Frontal cortex (tissue), 3 donors: ENCODE measurements at regions not wholly inside any gene's neighbourhood (a gene's known extent, or its start where the extent isn't known, plus 50 kb on each side); places are given as distances from the start of the nearest gene placed in this dataset.
"Not testable (repeated sequence)": the region's sequence is repeated elsewhere in the genome, so short reads cannot be mapped to it uniquely, and the experiment has no call there.

Experiments
- DNase-seq, 2 donors: peaks; one replicate each; pipeline ENCODE4 v3.0.0; 2012; ENCODE audit warnings: low spot score in 2 of 2
- FAIRE-seq: peaks from 2 replicates; lab custom pipeline; 2012; peaks lifted over from hg19 to GRCh38; lab: Jason Lieb, UNC
- donor health status: control.
- donor health status: control.
- donor health status: control.

DNA sequence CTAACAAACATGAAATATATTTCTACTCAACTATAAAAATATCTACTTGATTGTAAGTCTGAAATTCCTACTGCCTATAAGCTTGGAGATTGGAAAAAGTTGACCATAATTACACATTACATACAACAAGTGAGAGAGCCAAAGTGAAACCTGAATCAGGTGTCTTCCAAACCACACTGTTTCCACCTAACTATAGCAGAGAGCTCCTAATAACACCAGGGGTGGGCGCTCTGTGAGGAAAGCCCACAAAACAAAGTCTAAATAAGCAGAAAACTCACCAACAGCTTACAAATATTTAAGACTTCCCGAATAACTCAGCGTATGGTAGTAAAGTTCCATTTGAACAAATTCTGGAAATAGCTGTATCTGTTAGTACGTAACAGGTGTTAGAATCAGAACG, 119.9 kb downstream of the GPR37 start:
- no peak for DNase-seq
- FAIRE-seq: no peak

DNA sequence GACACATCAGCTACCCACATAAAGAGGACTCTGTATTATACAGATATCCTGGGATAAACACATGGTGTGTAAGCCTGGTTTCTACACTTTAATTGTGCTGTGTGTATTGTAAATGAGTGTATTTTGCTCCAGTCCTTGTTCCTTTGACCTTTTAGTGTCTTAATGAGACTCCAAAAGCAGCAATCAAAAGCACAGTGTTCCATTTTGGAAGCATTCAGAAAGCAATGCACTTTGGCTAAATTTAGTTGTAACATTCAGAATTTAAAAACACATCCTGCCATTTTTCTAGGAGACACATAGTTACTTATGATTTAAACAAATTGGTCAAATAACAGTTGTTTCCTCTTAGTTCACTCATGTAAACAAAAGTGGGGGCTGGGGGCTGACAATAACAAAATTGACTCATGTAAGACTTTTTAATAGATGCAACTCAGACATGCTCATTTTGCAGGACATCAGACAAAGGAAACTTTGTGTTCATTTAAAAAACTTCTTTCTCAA, 122.2 kb downstream of the GPR37 start:
- FAIRE-seq (no peak), DNase-seq (no peak)

DNA sequence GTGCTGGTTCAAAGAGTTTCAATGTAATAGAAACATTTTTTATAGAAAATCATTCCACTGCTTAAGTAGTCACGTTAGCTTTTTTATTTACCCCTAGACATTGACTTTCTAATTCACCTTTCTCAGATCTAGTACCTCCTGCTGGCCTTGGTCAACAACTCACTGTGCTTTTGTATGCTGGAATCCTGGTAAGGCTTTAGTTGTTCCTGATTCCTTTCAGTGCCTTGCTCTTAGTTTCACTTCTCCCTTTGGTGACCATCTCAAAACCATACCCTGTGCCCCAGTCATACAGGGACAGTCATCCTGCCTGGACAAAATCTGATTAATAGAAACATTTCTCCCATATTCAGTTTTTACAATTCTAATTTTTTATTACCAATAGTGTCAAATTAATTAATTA, 130.2 kb downstream of the GPR37 start:
- DNase-seq: no peak
- no peak for FAIRE-seq

DNA sequence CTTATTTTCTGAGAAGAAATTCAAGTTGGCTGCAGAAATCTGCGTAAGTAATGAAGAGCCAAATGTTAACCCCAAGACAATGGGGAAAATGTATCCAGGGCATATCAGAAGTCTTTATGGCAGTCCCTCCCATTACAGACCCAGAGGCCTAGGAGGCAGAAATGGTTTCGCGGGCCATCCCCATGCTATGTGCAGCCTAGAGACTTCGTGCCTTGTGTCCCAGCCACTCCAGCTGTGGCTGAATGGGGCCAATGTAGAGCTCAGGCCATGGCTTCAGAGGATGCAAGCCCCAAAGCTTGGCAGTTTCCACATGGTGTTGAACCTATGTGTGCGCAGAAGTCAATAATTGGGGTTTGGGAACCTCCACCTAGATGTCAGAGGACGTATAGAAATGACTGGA, 131.9 kb downstream of the GPR37 start:
- no peak for DNase-seq
- FAIRE-seq: no peak

DNA sequence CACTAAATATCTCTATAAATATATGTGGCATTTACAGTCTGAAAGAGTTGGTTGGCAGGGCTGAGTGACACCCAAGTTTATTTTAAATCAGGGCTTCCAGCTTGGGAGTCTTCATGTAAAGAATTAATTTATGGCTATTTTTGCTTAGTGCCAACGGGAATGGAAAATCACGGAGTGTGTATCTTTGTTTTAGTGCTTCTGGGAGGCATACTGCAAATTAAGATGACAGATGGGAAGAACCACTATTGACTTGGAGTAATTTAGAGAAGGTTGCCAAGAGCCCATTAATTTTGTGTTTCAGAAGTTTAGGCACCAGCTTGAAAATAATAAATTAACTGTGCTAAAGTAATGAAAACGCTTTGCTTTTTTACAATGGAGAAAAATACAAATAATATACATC, 135.2 kb downstream of the GPR37 start:
- FAIRE-seq (no peak), DNase-seq (no peak)

DNA sequence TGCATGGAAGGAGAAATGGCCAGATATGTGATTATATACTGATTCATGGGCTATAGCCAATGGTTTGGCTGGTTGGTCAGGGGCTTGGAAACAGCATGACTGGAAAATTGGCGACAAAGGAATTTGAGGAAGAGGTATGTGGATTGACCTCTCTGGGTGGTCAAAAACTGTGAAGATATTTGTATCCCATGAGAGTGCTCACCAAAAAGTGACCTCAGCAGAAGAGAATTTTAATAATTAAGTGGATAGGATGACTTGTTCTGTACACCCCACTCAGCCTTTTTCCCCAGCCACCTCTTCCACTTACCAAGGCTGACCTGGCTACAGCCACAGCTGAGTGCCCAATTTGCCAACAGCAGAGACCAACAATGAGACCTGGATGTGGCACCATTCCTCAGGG, 146.7 kb downstream of the GPR37 start:
- no peak for FAIRE-seq

DNA sequence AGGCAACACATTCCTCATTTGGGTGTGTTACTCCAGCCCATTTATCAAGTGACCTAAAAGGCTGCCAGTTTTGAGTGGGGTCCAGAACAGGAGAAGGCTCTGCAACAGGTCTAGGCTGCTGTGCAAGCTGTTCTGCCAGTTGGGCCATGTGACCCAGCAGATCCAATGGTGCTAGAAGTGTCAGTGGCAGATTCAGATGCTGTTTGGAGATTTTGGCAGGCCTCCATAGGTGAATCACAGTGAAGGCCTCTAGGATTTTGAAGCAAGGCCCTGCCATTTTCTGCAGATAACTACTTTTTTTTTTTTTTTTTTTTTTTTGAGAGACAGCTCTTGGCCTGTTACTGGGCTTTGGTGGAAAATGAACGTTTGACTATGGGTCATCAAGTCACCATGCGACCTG, 147.5 kb downstream of the GPR37 start:
- DNase-seq, FAIRE-seq: not testable (repeated sequence)

More for the DNA sequence above, 146.7 kb downstream of the GPR37 start:
- DNase-seq: no peak

DNA sequence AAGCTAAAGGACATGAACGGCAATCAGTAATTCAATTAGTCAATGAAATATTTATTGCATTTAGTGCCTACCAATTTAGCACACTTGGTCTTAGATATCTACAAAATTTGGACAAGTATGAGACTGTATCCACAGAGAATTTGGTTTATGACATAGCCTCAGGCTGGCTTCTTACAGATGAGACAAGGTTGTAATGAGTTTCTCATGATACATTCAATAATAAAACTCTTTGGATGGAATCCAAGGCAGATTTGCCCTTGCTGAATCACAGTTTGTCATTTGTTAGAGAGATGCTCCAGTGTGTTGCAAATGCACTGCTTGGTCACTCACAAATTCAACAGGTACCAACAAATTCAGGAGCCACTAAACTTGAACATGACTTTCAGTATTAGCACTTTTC, 162.5 kb downstream of the GPR37 start:
- DNase-seq (no peak), FAIRE-seq (no peak)

DNA sequence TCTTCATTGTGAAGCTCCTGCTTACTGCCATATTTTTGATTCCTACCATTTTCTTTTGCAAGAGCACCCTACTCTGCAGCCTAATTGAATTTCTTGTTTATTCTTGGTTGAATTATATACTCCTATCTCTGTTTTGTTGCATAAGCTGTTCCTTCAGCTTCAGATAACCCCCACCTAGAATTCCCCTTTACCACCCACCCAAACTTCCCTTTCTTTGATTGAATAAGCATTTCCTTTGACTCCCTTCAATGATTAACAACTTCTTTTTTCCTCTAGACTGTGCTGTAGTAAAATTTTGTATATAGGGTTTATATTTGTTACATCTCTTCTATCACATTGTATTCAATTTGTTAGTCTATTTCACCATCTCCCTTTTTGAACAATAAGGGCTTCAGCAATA, 168.1 kb downstream of the GPR37 start:
- FAIRE-seq: no peak
- DNase-seq: no peak

DNA sequence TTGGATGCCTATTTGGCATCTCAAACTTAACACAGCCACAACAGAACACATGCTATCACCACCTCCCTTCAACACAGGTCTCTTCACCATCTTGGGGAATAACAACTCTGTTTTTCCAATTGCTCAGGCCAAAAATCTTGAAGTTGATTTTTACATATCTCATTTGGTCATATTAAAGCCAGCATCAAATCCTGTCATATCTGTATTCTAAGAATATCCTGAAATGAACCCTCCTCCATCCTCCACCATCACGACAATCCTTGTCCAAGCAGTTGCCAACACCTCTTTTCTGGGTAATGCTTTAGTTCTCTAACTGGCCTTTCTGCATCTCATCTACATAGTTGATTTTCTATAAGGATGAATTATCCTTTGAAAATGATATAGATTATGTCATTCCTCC, 168.7 kb downstream of the GPR37 start:
- FAIRE-seq (no peak), DNase-seq (no peak)

DNA sequence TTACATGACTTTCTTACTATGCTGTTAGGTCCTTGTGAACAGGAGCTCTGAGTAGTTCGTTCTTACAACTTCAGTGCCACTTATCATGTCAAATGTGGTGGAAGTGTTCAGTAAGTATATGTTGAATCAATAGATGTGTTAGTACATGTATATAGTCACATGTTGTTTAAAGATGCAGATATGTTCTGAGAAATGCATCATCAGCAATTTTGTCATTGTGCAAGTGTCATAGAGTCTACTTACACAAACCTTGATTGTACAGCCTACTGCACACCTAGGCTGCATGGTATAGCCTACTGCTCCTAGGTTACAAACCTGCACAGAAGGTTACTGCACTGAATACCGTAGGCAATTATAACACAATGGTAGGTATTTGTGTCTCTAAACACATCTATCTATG, 174.8 kb downstream of the GPR37 start:
- no peak for FAIRE-seq

DNA sequence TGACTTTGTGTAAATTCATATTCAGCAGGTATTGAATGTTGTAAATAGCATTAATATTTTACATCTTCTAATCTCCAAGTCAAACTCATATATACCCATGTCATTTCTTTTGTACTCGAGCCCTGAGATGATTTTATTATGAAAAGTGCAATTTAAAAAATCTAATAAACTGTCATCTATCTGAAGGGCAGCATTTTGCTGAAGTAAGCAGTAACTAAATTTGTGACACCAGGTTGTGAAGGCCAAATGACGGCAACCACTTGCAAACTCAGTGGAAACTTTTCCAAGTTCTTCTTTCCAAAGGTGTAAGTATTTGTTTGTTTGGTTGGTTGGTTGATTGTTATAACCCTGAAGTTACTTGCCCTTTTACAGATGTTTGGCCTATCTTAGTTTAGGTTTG, 188.3 kb downstream of the GPR37 start:
- FAIRE-seq: no peak
- no peak for DNase-seq

More for the DNA sequence above, 174.8 kb downstream of the GPR37 start:
- no peak for DNase-seq

DNA sequence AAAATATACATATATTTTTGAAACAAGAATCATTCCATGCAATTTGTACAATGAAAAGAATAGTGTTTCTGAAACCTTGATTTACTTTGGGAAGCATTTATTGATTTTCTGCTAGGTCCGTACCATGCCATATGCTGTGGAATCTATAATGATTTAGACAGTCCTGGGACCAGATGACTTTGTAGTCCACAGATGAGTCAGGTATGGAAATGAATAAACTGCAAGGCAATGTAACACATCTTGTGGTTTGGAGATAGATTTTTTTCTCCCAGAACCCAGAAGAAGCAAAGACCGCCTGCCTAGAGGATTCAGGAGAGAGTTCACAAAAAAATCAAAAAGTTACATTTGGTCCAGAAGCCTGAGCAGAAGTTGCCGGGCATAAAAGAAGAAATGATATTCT, 190.4 kb downstream of the GPR37 start:
- no peak for FAIRE-seq
- DNase-seq: no peak

DNA sequence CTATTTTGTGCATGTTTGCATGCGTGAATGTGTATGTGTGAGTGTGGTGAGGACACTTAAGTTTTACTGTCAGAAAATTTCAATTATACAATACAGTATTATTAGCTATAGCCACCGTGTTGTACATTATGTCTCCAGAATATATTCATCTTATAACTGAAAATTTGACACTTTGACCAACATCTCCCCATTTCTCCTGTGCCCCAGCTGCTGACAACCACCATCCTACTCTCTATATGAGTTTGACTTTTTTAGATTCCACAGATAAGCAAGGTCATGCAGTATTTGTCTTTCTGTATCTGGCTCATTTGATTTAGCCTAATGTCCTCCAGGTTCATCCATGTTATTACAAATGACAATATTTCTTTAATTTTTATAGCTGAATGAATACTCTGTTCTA, 195.0 kb downstream of the GPR37 start:
- no peak for DNase-seq
- no peak for FAIRE-seq

DNA sequence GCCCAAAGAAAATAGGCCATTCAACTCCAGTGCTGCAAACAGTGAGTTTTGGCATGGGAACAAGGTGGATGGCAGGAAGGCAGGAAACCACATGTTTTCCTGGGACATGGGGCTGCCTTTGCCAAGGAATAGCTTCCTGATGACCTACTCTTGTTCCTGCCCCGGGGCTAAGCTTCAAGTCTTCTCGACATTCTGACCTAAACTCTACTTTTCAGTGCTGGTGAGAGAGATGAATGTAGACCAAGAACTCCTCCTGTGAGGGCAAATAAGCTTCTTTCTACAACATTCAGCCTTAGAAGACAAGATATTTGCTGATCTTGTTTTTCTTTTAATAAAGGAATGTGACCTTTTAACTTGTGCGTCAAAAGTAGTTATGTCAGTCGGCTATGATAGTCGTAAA, 199.0 kb downstream of the GPR37 start:
- FAIRE-seq (no peak), DNase-seq (no peak)

DNA sequence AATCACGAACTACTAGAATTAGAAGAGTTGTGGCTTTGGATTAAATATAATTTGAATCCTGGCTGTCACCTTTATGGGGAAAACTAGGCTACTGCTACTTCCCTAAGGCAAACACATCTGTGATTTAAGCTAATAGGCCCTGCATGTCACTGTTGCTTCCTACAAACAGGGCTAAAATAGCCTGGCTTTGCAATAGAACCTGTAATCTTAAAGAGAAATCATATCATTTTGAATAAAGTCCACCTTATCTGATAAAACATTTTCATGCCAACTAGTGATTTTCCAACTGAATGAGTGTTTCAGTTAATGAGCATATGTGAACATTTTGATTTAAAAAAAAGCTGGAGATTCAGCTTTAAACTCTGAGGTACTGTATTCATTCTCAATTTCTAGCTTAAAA, 208.0 kb downstream of the GPR37 start:
- no peak for FAIRE-seq
- DNase-seq: no peak

DNA sequence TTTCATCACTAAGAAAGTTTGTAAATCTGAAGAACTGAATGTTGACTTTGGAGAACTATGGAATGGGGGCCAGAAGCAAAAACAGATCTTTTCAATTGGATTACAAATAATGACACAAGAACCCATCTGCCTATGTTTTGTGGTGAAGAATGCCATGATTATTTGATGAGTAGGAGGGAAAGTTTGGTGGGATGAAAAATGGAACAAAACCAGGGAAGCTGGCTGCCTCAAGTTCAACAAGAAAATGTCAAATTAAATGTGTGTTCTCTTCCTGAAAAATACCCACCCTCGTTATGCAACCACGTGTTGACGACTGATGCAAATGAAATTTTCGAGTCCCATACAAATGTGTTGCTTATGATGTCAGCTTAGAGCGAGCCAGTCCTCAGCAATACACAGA, 208.5 kb downstream of the GPR37 start:
- no peak for DNase-seq
- no peak for FAIRE-seq

DNA sequence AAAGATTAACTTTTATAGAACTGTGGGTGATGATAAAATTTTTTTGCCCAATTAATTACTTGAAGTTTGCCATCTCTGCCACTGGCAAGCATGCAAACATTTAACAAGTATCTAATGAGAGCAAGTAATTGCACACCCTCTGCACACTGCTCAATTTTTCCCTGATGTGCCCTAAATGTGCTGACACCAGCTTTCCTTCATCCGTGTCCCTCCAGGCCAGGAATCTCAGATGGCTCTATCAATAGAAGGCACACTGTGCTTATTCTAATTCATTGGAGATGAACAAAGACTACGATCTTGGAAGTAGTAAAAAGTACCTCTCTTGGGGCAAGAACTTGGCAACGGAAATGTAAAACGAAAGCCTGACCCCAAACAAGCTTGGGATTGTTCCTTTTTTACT, 212.1 kb downstream of the GPR37 start:
- no peak for DNase-seq
- no peak for FAIRE-seq

DNA sequence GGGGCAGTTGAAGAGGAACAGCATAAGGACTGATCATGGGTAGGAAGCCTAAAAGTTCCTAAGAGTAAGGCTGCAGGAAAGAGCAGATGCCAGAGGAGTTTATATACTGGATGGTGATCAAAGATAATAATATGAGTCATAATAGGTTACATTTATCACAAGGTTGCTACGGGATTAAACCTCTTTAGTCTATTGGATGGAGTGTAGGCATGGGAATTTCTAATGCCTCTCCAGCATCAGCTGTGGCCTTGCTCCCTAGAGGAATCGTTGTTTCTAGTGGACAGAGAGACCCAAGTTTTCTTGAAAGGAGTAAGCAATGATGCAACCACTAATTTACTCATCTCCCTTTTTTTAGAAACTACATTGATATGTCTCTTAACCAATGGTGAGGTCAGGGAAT, 213.4 kb downstream of the GPR37 start:
- FAIRE-seq: no peak

DNA sequence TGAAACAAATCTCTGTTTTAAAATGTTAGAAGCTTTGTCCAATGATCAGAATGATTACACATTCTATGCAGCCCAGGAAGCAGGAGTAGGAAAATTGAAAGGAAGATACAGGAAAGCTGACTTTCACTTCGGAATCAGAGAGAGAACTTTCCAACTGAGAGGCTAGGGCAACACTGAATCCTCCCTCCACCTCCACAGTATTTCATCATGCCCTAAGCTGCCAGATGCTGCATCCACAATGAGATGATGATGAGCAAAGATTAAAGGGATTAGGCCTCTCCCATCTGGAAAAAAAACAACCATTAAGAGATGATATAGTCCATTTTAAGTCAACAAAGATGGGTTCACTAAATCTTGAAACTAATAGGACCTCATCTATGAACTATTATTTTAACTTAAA, 215.6 kb downstream of the GPR37 start:
- no peak for FAIRE-seq
- DNase-seq: no peak

More for the DNA sequence above, 213.4 kb downstream of the GPR37 start:
- no peak for DNase-seq

DNA sequence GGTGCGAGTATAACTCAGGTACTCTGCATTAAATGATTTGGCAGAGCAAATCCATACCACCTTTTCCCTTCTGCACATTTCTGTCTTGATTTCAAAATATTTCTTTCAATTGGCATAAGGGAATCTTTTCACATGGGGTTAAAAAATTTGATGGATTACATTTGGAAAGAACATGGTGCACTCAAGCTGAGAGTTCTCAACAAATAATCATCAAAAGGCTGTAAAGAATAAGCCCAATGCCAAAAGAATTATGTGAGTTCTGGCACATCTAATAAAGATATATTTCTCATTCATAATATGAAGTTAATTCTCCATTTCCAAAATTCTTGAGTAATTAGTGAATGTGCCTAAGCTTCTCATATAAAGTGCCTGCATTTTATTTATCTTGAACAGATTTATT, 223.1 kb downstream of the GPR37 start:
- FAIRE-seq (no peak), DNase-seq (no peak)

DNA sequence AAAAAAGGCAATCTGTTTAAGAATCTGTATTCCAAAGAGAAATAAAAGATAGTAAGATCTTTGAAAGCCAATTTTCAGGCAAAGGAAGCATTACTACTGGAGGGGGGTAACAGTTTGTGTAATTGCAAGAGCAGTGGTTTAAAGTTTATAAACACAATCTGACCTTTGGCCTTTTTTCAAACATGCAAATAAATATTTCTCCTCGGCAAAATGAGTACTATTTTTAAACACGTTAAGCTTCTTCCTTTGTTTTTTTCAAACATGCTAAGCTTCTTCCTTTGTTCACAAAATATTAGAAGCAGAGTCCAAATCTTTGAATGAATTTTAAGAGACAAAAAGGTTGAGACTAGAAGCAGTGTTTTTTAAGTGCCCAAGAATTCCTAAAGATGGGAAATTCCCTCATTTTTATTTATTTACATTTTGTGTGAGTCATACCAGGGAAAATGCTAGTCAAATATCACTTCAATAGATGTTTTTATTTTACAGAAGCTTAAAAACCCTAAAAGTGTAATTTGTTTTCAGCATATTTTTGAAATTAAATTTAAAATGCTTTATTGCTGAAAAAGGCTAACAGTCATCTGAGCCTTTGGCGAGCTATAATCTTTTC, 229.3 kb downstream of the GPR37 start:
- no peak for DNase-seq
- no peak for FAIRE-seq
